ENCODE measurements at regions not wholly inside any gene's neighbourhood (a gene's known extent, or its start where the extent isn't known, plus 50 kb on each side); places are given as distances from the start of the nearest gene placed in this dataset.

DNA sequence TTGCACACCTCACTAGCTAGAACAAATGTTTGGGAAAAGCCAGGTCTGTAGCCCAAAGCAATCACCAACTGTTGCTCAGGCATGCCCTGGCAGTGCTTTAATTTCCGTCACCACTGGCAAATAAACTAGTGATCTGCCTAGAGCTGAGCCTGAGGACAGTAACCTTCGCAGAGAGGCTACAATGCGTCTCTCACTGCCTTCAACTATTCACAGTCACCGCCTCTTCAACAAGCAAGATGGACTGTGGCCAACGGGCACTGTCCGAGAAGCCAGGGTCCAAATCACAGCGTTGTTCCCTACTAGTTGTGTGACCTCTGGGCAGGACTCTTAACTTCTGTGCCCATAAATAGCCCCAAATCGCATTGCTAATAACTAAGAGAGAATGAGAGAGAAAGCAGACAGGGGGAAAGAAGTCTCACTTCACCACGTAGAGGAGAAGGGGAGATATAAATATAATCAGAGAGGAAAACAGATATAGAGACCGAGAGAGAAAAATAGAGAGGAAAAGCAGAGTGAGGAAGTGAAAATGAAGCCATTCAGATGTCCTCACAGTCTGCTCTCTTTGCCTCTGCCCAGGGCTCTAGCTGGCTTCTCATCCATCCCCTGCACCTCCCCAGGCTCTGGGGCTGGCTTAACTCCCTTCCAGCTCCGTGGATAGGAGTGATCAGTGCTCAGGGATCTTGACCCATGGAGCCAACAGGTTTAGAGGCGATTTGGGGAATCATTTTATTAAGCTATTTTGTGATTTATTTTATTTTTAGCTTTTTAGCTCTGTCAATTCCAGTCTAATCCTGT, 157.9 kb downstream of the ZDHHC21 start:
- DNase-seq (ENCODE audit: low read depth), result no peak
- H3K4me3 ChIP-seq (ENCODE audit: low read length), result no peak overlapping the region
- TF ChIP-seq, protein P1, sequence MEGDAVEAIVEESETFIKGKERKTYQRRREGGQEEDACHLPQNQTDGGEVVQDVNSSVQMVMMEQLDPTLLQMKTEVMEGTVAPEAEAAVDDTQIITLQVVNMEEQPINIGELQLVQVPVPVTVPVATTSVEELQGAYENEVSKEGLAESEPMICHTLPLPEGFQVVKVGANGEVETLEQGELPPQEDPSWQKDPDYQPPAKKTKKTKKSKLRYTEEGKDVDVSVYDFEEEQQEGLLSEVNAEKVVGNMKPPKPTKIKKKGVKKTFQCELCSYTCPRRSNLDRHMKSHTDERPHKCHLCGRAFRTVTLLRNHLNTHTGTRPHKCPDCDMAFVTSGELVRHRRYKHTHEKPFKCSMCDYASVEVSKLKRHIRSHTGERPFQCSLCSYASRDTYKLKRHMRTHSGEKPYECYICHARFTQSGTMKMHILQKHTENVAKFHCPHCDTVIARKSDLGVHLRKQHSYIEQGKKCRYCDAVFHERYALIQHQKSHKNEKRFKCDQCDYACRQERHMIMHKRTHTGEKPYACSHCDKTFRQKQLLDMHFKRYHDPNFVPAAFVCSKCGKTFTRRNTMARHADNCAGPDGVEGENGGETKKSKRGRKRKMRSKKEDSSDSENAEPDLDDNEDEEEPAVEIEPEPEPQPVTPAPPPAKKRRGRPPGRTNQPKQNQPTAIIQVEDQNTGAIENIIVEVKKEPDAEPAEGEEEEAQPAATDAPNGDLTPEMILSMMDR (conservative IDR thresholded peaks at IDR 0.05; ENCODE audit: low read depth, low read length), result no peak

DNA sequence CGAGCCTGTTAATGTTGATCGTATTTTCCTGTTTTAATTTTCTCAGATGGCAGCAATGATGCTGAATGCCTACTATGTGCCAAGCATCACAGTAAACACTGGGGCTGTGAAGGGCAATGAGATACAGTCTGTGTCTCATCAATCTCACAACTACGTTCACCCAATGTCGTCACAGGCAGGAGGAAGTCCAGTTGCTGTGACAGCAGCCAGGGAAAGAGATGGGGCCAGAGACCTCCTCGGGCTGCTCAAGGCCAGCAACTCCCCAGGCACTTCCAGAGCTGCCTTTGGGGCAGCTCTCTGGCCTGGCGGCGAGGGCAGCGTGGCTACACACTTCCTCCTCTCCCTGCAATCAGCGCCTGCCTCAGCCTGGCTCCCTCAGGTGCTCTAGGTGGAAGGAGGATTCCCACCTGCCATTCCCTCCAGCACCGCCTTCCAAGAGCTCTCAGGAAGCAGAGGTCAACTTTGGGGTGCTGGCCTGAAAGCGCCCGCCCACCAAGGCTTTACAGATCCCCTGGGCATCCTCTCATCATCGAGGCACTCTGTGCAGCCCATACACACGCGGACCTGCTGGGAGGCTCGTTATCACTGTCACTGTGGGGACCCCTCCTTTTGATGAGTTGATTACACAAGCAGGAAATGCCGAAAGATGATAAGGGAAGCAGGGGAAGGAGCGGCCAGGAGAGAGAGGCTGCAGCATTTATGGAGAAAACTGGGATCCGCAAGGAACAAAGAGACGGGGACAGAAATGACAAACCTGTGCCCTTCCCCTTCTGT, 159.2 kb downstream of the ZDHHC21 start:
- no peak for DNase-seq (ENCODE audit: low read depth)
- TF ChIP-seq, protein P1 (conservative IDR thresholded peaks at IDR 0.05; ENCODE audit: low read depth, low read length), result no peak
- H3K4me3 ChIP-seq (ENCODE audit: low read length), result no peak overlapping the region

DNA sequence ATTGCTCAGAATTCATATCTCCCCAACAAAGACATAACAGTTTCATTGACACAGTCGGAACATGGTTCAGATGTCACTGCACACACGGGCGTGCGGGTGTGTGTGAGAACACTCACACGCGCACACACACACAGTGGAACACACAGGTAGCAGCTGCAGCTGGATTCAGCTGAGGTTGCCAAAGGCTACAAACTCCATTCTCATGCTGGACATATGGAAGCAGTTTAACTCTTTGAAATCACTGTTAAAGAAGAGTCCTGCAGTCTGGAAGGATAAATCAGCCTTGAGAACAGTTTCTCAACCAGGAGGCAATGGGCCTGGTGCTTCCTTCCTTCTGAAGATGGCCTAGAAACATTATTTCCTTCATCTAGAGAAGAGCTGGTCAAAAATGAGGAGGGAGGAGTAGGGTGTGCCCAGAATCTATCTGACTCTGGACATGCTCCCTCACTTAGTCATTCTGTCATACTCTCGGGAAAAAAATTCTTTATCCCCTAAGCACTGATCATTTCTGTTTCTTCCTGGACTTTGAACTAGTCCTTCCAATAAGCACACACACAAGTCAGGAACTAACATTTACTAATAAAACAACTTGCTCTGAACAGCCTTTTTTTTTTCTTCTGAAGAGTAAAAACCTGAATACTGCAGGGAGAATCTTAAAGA, 160.6 kb downstream of the ZDHHC21 start:
- H3K4me3 ChIP-seq (ENCODE audit: low read length), result no peak overlapping the region
- DNase-seq (ENCODE audit: low read depth), result no peak
- TF ChIP-seq, protein P1 (conservative IDR thresholded peaks at IDR 0.05; ENCODE audit: low read depth, low read length), result no peak

DNA sequence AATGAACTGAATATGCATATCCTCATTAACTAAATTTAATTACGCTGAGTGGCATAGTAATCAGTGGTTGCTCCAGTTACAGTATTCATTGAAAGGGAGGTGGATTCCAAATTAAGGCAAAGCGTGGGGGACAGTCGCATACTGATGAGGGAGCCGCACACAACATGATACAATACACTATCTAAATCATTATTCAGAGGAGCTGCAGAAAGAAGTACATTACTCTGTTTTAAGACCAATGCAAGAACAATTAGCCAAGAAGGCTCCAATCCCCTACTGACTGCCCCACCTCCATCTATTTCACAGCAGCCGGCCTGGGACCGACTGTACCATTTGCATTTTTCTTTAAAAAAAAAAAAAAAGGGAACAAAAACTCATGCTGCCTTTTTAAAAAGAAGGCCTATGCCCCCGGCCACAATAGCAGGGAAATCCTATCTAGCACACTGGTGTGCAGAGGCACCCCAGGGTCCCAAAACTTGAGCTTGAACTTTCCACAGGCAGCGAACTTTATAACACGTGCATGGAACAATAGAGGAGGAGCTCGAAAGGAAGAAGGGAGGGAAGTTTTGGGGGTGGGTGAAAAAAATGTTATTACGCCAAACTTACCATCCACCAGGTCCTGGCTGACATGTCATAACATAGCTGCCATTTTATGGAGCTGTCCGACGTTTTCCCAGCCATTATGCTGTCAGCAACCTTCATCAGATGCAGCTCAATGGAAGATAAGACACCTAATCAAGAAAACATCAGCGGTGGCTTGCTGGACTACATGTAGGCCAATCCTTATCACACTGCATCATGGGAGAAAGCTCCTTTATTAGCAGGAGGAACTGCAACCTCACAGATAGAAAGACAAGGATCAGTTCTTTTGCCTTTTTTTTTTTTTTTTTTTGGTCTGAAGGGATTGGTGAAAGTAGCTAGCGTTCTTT, 161.6 kb downstream of the ZDHHC21 start:
- DNase-seq (ENCODE audit: low read depth), result no peak
- no peak overlapping the region for H3K4me3 ChIP-seq (ENCODE audit: low read length)
- TF ChIP-seq, protein P1 (conservative IDR thresholded peaks at IDR 0.05; ENCODE audit: low read depth, low read length), result no peak

DNA sequence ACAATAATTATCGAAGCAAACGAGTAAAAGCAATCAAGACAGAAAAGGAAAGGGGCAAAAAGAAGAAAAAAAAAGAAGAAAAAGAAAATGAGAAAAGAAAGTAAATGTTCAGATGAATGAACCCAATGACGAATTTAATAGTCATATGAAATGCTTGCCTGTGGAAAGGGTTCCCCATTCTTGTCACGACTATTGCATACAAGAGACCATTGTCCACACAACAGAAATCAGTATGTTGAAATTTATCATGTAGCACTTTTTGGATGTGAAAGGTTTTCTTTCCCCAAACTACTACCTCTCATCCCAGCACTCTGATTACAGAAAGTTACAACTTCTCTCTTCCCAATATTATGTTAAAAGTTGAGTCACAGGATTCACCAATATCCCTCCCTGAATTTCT, 162.4 kb downstream of the ZDHHC21 start:
- H3K4me3 ChIP-seq (ENCODE audit: low read length), result no peak overlapping the region
- TF ChIP-seq, protein P1 (conservative IDR thresholded peaks at IDR 0.05; ENCODE audit: low read depth, low read length), result no peak
- DNase-seq (ENCODE audit: low read depth), result no peak

DNA sequence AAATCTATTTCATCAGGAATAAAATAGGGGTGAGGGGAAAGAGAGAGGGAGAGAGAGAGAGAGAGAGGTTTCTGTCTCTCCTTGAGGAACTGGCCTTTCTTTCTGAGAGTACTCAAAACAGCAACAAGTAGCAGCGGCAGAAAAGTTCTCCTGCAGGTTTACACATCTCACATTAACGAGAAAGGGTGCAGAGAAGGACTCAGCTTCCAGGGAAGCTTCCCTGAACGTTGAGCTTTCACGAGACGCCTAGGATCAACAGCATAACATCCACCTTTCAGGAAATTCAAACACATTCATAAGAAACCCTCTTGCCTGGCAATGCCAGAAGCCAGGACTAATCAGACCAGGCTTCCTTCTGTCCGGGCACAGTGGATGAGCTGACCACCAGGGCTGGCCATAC, 162.9 kb downstream of the ZDHHC21 start:
- no peak overlapping the region for H3K4me3 ChIP-seq (ENCODE audit: low read length)
- TF ChIP-seq, protein P1 (conservative IDR thresholded peaks at IDR 0.05; ENCODE audit: low read depth, low read length), result no peak
- DNase-seq (ENCODE audit: low read depth), result no peak

Measured in retinal pigment epithelial cell (primary cell).